Embryonic facial prominence (tissue), 1 donor: ENCODE measurements at regions not wholly inside any gene's neighbourhood (a gene's known extent, or its start where the extent isn't known, plus 50 kb on each side); places are given as distances from the start of the nearest gene placed in this dataset.
A peak's percentile ranks its signal among the peaks of the same experiment; 100 is the strongest.
"Not testable (repeated sequence)": the region's sequence is repeated elsewhere in the genome, so short reads cannot be mapped to it uniquely, and the experiment has no call there.

Source experiments
- DNase-seq: peaks from one replicate; pipeline ENCODE4 v3.0.0-alpha.2; 2016; ENCODE audit errors: extremely low spot score

DNA sequence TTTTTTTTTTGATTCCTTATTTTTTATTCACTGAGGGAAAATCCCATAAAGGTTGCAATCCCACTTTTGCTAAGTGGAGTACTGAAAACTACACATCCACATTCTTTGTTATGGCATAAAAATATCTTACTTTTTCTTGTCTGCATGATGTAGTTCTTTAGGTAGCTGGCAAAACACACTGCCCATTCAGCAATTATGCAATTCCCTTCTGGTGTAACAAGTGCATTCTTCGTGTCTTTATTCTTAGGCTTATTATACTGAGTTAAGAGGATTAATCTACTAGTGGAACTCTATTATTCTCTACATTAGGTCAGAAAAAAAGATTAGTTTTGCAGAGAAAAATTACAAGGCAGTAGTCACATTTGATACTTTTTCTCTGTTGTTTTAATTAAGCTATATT, 403.8 kb upstream of the GBE1 start:
- no peak for DNase-seq

- DNase-seq, result no peak
Observed at GRCh38 chr3:82163907-82164520, 402.6 kb upstream of the GBE1 start.

- DNase-seq, result no peak
Observed at GRCh38 chr3:82157952-82158351, 396.5 kb upstream of the GBE1 start.

DNA sequence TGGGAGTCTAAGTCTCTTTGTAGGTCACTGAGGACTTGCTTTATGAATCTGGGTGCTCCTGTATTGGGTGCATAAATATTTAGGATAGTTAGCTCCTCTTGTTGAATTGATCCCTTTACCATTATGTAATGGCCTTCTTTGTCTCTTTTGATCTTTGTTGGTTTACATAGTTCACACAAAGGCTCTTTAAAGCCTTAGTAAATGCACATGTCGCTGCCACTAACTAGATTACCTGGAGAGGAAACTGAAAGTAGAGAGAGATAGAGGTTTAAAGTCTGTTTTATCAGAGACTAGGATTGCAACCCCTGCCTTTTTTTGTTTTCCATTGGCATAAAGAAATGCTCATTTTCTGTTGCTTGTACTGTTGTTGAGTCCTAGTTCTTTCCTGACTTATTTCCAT, 392.4 kb upstream of the GBE1 start:
- DNase-seq, result not testable (repeated sequence)

DNA sequence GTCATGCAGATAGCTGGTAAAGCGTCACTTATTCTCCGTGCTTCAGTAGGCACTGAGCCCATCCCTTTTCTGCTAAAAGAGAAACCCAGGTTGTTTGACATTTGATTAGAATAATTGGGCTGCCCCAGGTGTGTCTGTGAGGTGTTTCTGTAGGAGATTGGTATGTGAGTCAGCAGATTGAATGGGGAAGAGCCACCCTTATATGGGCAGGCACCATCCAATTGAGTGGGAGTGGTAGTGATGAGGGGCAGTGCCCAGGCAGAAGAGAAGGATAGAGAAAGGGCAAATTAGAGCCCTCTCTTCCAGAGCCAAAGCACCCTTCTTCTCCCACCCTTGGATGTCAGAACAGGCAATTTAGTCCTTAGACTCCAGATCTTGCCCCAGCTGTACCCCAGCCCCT, 384.3 kb upstream of the GBE1 start:
- no peak for DNase-seq

- no peak for DNase-seq
Observed at GRCh38 chr3:82144811-82145210, 383.4 kb upstream of the GBE1 start.

- DNase-seq, result no peak
Observed at GRCh38 chr3:82143661-82144412, 382.4 kb upstream of the GBE1 start.

- DNase-seq, result no peak
Observed at GRCh38 chr3:82141592-82141991, 380.1 kb upstream of the GBE1 start.

GRCh38 chr3:82137861-82138260, 376.4 kb upstream of the GBE1 start:
- no peak for DNase-seq

- no peak for DNase-seq
Observed at GRCh38 chr3:82137050-82137449, 375.6 kb upstream of the GBE1 start.

DNA sequence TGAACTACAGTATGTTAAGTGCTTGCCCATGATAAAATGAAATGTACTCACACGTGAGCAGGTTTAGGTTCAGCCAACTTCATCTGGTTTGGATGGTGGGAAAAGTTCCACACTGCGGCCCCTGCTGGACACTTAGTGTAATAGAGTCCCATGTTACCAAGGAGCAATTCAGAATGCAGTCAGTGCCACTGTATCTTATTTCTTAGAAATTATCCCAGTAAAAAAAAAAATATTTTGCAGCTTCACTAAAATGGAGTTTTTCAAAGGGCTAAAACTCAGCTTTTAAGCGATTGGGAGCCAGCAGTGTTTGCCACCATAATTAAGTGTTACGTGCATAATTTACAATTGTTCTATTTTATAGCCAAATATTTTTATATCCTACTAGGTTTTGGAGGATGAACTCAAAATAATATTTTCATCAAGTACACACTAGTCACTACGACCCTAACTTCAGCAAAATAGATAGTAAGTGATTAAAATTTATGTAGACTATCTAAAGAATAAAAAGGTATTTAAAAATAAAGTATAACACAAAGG, 371.7 kb upstream of the GBE1 start:
- peak; percentile 15 for DNase-seq

GRCh38 chr3:82132210-82133069, 371.0 kb upstream of the GBE1 start:
- DNase-seq, result no peak

GRCh38 chr3:82130046-82130445, 368.6 kb upstream of the GBE1 start:
- peak; percentile 4 for DNase-seq

DNA sequence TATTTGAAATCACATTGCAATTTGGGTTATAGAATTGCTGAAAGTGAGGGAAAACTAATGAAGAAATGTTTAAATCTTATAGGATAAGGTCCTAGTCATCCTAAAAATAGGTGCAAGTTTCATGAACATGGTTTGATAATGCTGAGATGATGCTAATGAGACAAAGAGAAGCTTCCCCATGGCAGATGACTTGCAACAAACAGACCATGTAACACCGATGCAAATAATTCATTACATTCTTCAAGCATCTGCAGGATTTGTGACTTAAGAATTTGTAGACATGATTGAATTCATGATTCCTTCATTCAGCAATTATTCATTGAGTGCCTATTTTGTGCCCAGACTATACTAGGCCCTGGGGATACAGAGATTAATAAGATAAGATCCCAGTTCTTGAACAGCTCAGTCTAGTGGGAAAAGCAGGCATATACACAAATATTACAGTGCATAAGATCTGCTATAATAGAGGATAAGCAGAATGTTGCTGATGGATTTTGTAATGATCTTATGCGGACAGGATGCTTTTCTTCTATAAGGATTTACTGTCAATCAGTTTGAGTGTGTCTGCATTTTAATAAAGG, 367.9 kb upstream of the GBE1 start:
- DNase-seq, result no peak

DNA sequence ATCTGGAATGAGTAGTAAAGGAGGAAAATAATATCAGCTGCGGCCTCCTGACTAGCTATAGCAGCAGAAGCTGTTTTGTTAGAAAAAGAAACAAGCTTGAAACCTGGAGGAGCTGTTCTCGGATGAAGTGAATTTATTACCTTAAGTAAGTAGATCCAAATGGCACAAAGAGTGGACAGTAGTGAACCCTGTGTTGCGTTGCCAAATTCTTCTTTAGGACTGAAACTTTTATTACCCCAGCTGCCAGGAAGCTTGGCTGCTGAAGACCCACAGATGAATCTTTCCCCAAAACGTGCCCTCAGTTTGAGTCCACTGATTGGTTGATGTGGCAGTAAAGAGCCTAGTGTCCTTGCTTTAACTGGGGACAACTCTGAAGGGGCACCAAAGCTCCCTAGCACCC, 366.8 kb upstream of the GBE1 start:
- no peak for DNase-seq

DNA sequence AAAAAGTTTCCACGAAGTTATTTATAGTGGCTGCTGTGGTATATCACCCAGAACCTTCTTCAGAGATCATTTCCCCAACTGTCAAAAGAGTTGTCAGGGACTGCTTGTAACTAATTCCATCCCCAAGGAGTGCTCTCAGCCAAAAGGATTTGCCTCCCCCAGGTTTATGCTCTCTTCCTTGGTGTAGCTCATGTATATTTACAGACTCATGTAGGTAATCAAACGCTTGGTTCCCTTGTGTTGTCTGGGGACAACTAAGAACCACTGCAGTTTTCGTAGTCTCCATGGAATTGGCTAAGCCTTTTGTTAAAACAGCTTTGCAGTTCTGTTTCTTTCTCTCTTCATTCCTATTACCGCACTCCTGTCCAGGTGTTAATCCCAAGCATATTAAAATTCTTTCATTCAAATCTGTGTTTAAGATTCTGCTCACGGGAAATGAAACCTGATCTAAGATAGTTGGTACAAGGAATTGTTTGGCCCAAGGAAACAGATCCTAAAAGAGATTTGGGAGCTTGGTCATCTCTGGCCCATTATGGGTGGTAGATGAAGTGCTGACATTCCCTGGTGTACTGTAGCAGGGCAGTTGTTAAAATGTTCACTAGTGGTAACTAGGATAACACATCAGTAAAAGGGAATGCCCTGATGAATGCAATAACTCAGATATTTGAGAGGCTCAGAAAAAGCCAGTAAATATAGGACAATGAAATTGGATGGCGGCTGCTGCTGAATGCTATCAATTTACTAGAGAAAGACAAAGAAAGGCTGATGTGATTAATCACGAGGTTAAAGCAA, 361.3 kb upstream of the GBE1 start:
- DNase-seq, result no peak

- no peak for DNase-seq
Observed at GRCh38 chr3:82114589-82114988, 353.1 kb upstream of the GBE1 start.

DNA sequence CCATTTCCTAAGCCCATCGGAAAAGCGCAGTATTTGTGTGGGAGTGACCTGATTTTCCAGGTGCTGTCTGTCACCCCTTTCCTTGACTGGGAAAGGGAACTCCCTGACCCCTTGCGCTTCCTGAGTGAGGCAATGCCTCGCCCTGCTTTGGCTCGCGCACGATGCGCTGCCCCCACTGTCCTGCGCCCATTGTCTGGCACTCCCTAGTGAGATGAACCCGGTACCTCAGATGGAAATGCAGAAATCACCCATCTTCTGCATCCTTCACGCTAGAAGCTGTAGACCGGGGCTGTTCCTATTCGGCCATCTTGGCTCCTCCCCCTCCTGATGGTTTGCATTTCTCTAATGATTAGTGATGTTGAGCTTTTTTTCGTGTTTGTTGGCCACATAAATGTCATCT, 349.3 kb upstream of the GBE1 start:
- not testable (repeated sequence) for DNase-seq

GRCh38 chr3:82103241-82103640, 341.8 kb upstream of the GBE1 start:
- no peak for DNase-seq

DNA sequence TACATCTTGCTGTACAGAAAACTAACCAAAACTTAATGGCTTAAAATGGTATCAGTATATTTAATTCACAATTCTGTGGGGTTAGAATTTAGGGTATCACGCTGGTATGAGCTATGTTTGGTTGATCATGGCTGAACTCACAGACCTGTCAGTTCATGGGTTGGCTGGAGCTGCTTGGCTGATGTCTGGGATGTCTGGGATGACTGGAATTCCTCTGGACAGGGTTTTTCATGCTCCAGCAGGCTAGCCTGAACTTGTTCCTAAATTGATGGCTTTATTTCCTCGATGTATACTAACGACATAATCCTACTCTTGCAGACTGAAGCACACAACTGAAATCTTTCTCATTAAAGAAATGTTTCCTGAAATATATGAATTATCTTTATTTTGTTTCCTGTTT, 338.9 kb upstream of the GBE1 start:
- no peak for DNase-seq

DNA sequence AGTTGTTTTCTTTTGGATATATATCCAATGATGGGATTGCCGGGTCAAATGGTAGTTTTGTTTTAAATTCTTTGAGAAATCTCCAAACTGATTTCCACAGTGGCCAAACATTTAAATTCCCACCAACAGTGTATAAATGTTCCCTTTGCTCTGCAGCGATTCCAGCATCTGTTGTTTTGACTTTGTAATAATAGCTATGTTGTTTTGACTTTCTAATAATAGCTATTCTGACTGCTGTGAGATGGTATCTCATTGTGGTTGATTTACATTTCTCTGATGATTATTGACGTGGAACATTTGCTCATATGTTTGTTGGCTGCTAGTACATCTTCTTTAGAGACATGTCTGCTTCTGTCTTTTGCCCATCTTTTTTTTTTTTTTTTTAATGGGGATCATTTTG, 332.2 kb upstream of the GBE1 start:
- DNase-seq, result no peak
